H1 (cell line): ENCODE measurements at regions not wholly inside any gene's neighbourhood (a gene's known extent, or its start where the extent isn't known, plus 50 kb on each side); places are given as distances from the start of the nearest gene placed in this dataset.

Experiments
- CTCF ChIA-PET: fragments of 300-600 bp; sonication (Branson Sonifier 250); formaldehyde crosslinking; loops from one replicate; lab custom pipeline; 2021; ENCODE audit not compliant: partially characterized antibody; lab: Charles Lee
- POLR2A ChIA-PET: fragments of 300-600 bp; sonication (Branson Sonifier 250); formaldehyde crosslinking; loops from one replicate; lab custom pipeline; 2021; ENCODE audit warnings: inconsistent platforms; ENCODE audit not compliant: partially characterized antibody; lab: Charles Lee
- DNase-seq, 2 experiments: peaks; one replicate each; pipeline versions ENCODE4 v3.0.0 to v3.0.0-alpha.2; 2010 to 2022; ENCODE audit warnings: low spot score in 2 of 2, low read depth in 1 of 2, mixed read lengths in 1 of 2
- FAIRE-seq: peaks from 2 replicates; lab custom pipeline; 2011; peaks lifted over from hg19 to GRCh38; lab: Jason Lieb, UNC
- H2AFZ ChIP-seq: 2 replicates; pipeline ENCODE4 v1.8.1; 2012; ENCODE audit warnings: low read length, inconsistent platforms
- H2AK5ac ChIP-seq: 2 replicates; pipeline ENCODE4 v1.6.1; 2013; ENCODE audit warnings: low read depth, low read length
- H2BK120ac ChIP-seq: replicated peaks from 2 replicates; pipeline ENCODE3; 2013; ENCODE audit warnings: low read depth, low read length, inconsistent platforms
- H2BK12ac ChIP-seq: 2 replicates; pipeline ENCODE4 v1.6.1; 2013; ENCODE audit warnings: low read depth, low read length
- H2BK15ac ChIP-seq: 2 replicates; pipeline ENCODE4 v1.6.1; 2013; ENCODE audit warnings: low read length
- H2BK20ac ChIP-seq: 2 replicates; pipeline ENCODE4 v1.6.1; 2013; ENCODE audit warnings: low read length
- H2BK5ac ChIP-seq: 2 replicates; pipeline ENCODE4 v1.6.1; 2013; ENCODE audit warnings: low read depth, low read length
- H3K14ac ChIP-seq: 2 replicates; pipeline ENCODE4 v1.6.1; 2013; ENCODE audit warnings: inconsistent platforms; ENCODE audit not compliant: insufficient read length
- H3K18ac ChIP-seq: 2 replicates; pipeline ENCODE4 v1.6.1; 2013; ENCODE audit warnings: low read length; ENCODE audit errors: extremely low read depth
- H3K23ac ChIP-seq: 2 replicates; pipeline ENCODE4 v1.6.1; 2013; ENCODE audit warnings: inconsistent platforms; ENCODE audit not compliant: insufficient read length
- H3K23me2 ChIP-seq: 2 replicates; pipeline ENCODE4 v1.6.1; 2013; ENCODE audit warnings: low read depth, low read length
- H3K27ac ChIP-seq: 2 replicates; pipeline ENCODE4 v1.6.1; 2011; ENCODE audit warnings: low read depth, low read length, inconsistent platforms
- H3K27me3 ChIP-seq, 4 experiments: replicated peaks in 1 of 4; 1 replicate in 1 of 4; 2 replicates in 3 of 4; pipeline versions ENCODE4 v1.6.1 to v1.8.1; 2011 to 2013; ENCODE audit warnings: low read length in 3 of 4, mild to moderate bottlenecking in 3 of 4, inconsistent platforms in 2 of 4, mixed read lengths in 2 of 4, moderate library complexity in 1 of 4; ENCODE audit not compliant: control insufficient read depth in 3 of 4, insufficient read depth in 3 of 4; ENCODE audit errors: extremely low read depth in 1 of 4
- H3K36me3 ChIP-seq, 4 experiments: 2 replicates each; pipeline versions ENCODE4 v1.6.1 to v1.8.1; 2011 to 2013; ENCODE audit warnings: mild to moderate bottlenecking in 4 of 4, low read length in 3 of 4, moderate library complexity in 2 of 4, control low read depth in 1 of 4, inconsistent platforms in 1 of 4; ENCODE audit not compliant: insufficient read depth in 4 of 4, control insufficient read depth in 2 of 4
- H3K4ac ChIP-seq: replicated peaks from 2 replicates; pipeline ENCODE3; 2013; ENCODE audit warnings: low read length, low read depth, mixed read lengths, inconsistent platforms; ENCODE audit not compliant: insufficient read length
- H3K4me1 ChIP-seq, 4 experiments: replicated peaks in 1 of 4; 1 replicate in 1 of 4; 2 replicates in 3 of 4; pipeline versions ENCODE4 v1.6.1 to v1.8.1; 2011 to 2013; ENCODE audit warnings: low read length in 3 of 4, inconsistent platforms in 2 of 4, mixed read lengths in 1 of 4; ENCODE audit not compliant: insufficient read depth in 4 of 4, control insufficient read depth in 3 of 4
- H3K4me2 ChIP-seq, 2 experiments: 2 replicates each; pipeline versions ENCODE4 v1.6.1 to v1.8.1; 2011 to 2013; ENCODE audit warnings: low read depth in 2 of 2, low read length in 2 of 2, control low read depth in 1 of 2, inconsistent platforms in 1 of 2, mild to moderate bottlenecking in 1 of 2; ENCODE audit not compliant: insufficient read depth in 1 of 2
- H3K4me3 ChIP-seq, 4 experiments: fragments of 200-600, 300-600 bp in 1 of 4; sonication (generic), shearing (Covaris generic), sonication (Bioruptor Twin) in 1 of 4; 2 replicates each; pipeline versions ENCODE4 v1.5.1 to v1.8.1; 2011 to 2016; ENCODE audit warnings: low read length in 4 of 4, low read depth in 3 of 4, control low read depth in 2 of 4, inconsistent platforms in 2 of 4, mild to moderate bottlenecking in 2 of 4, mixed read lengths in 1 of 4, moderate library complexity in 1 of 4; ENCODE audit not compliant: insufficient read depth in 2 of 4; ENCODE audit errors: extremely low read depth in 1 of 4
- H3K56ac ChIP-seq: replicated peaks from 2 replicates; pipeline ENCODE3; 2013; ENCODE audit warnings: low read depth, mild to moderate bottlenecking, mixed read lengths, low read length, inconsistent platforms; ENCODE audit not compliant: insufficient read length
- H3K79me1 ChIP-seq: 2 replicates; pipeline ENCODE4 v1.6.1; 2013; ENCODE audit warnings: low read depth, low read length, control low read depth
- H3K79me2 ChIP-seq, 2 experiments: 2 replicates each; pipeline versions ENCODE4 v1.6.1 to v1.8.1; 2012 to 2013; ENCODE audit warnings: low read length in 2 of 2, mild to moderate bottlenecking in 2 of 2, inconsistent platforms in 1 of 2; ENCODE audit not compliant: insufficient read depth in 2 of 2, control insufficient read depth in 1 of 2
- H3K9ac ChIP-seq, 4 experiments: replicated peaks in 1 of 4; 1 replicate in 1 of 4; 2 replicates in 3 of 4; pipeline versions ENCODE4 v1.6.1 to v1.8.1; 2011 to 2013; ENCODE audit warnings: low read depth in 3 of 4, low read length in 3 of 4, control low read depth in 2 of 4, mild to moderate bottlenecking in 2 of 4, moderate library complexity in 2 of 4, inconsistent platforms in 1 of 4; ENCODE audit errors: extremely low read depth in 1 of 4
- H3K9me3 ChIP-seq, 2 experiments: 2 replicates each; pipeline versions ENCODE4 v1.6.1 to v1.8.1; 2012 to 2013; ENCODE audit warnings: mild to moderate bottlenecking in 2 of 2, moderate library complexity in 2 of 2, control low read depth in 1 of 2, inconsistent platforms in 1 of 2, low read depth in 1 of 2, low read length in 1 of 2, mixed read lengths in 1 of 2; ENCODE audit not compliant: insufficient read depth in 2 of 2
- H4K20me1 ChIP-seq, 2 experiments: replicated peaks in 1 of 2; 2 replicates each; pipeline versions ENCODE3 to v1.8.1; 2011 to 2013; ENCODE audit warnings: inconsistent platforms in 2 of 2, low read length in 2 of 2, mild to moderate bottlenecking in 1 of 2; ENCODE audit not compliant: insufficient read depth in 2 of 2, control insufficient read depth in 1 of 2
- H4K5ac ChIP-seq: 2 replicates; pipeline ENCODE4 v1.6.1; 2013; ENCODE audit warnings: low read length, low read depth, mixed read lengths, inconsistent platforms; ENCODE audit not compliant: insufficient read length
- H4K8ac ChIP-seq: 2 replicates; pipeline ENCODE4 v1.8.0; 2013; ENCODE audit warnings: mild to moderate bottlenecking, moderate library complexity, low read length, inconsistent platforms; ENCODE audit not compliant: insufficient read depth; ENCODE audit errors: extremely low read depth
- H4K91ac ChIP-seq: replicated peaks from 2 replicates; pipeline ENCODE3; 2013; ENCODE audit warnings: low read length, mixed read lengths, inconsistent platforms; ENCODE audit not compliant: insufficient read length
- BRCA1 ChIP-seq: IDR thresholded peaks from 2 replicates; pipeline ENCODE4 v1.6.1; 2012; ENCODE audit warnings: low read depth, low read length, improper control_type of control experiment
- CHD1 ChIP-seq: IDR thresholded peaks from 2 replicates; pipeline ENCODE4 v1.6.1; 2012; ENCODE audit warnings: low read depth, low read length, improper control_type of control experiment
- CHD2 ChIP-seq: IDR thresholded peaks from 2 replicates; pipeline ENCODE4 v1.6.1; 2012; ENCODE audit warnings: low read length, improper control_type of control experiment
- E2F6 ChIP-seq: IDR thresholded peaks from 2 replicates; pipeline ENCODE4 v1.6.1; 2012; ENCODE audit warnings: inconsistent platforms
- EZH2 ChIP-seq: fragments of 200-600 bp; sonication (generic); IDR thresholded peaks from 2 replicates; pipeline ENCODE4 v1.7.1; 2012; ENCODE audit warnings: low read depth, mild to moderate bottlenecking, moderate library complexity, low read length, inconsistent platforms; ENCODE audit not compliant: severe bottlenecking
- KDM5A ChIP-seq: fragments of 200-600 bp; IDR thresholded peaks from 2 replicates; pipeline ENCODE4 v1.7.1; 2012; ENCODE audit warnings: mild to moderate bottlenecking, low read length, inconsistent platforms, mixed read lengths
- POLR2AphosphoS5 ChIP-seq: IDR thresholded peaks from 2 replicates; pipeline ENCODE4 v1.6.1; 2011; ENCODE audit warnings: low read depth, low read length
- SAP30 ChIP-seq: fragments of 300-600 bp; sonication (generic); IDR thresholded peaks from 2 replicates; pipeline ENCODE4 v1.7.1; 2012; ENCODE audit warnings: low read length, moderate library complexity, mild to moderate bottlenecking, inconsistent platforms; ENCODE audit not compliant: insufficient read depth, insufficient replicate concordance
- SIRT6 ChIP-seq: IDR thresholded peaks from one replicate; pipeline ENCODE4 v1.7.1; 2012; ENCODE audit warnings: low read length, inconsistent platforms
- SP1 ChIP-seq: IDR thresholded peaks from 2 replicates; pipeline ENCODE4 v1.6.1; 2011; ENCODE audit warnings: low read depth, low read length
- USF2 ChIP-seq: IDR thresholded peaks from 2 replicates; pipeline ENCODE4 v1.6.1; 2011; ENCODE audit warnings: low read length, improper control_type of control experiment
- YY1 ChIP-seq: IDR thresholded peaks from 2 replicates; pipeline ENCODE4 v1.6.1; 2011; ENCODE audit warnings: low read depth, mild to moderate bottlenecking, low read length
- WGBS, 2 experiments: shearing (Covaris generic) in 1 of 2; methylation state at CpG; one replicate each; pipeline versions ENCODE4 v1.1.6 to v1.1.7; 2013 to 2015; ENCODE audit warnings: low lambda C conversion rate in 2 of 2, mixed read lengths in 2 of 2, inconsistent platforms in 1 of 2, low coverage in 1 of 2, missing lambda C conversion rate in 1 of 2; ENCODE audit not compliant: insufficient replicate concordance in 2 of 2, insufficient coverage in 1 of 2, insufficient read length in 1 of 2; ENCODE audit errors: extremely low coverage in 1 of 2, missing lambda C conversion rate in 1 of 2; 5-methylcytosine and 5-hydroxymethylcytosine counted together

- Histone ChIP-seq H4K20me1 (no peaks in the 10 kb centered on the region), H2BK12ac (no peak overlapping the region), H3K27me3 (no peaks in the 10 kb centered on the region), H2BK15ac (no peak overlapping the region), H3K14ac (no peak overlapping the region), H3K9me3 (no peaks in the 10 kb centered on the region), H3K4me3 (no peak overlapping the region), H3K18ac (no peak overlapping the region), H2AK5ac (no peak overlapping the region), H4K8ac (no peak overlapping the region), H3K56ac (no peak overlapping the region), H3K23me2 (peaks cover 5% of the 10 kb centered on the region; the same call in 1 of the 2 replicates), H3K9ac (no peak overlapping the region), H3K4me1 (peaks cover 0 to 16% (median 2%) of the 10 kb centered on the region in 4 experiments; a peak in 4 of 7 replicates), H4K5ac (peak overlapping the region; percentile 55), H3K4me2 (peak overlapping the region in 1 of 2 experiments; percentile 28; a peak in 1 of 4 replicates), H3K79me1 (no peaks in the 10 kb centered on the region; the same call in 1 of the 2 replicates), H2BK20ac (no peak overlapping the region), H2AFZ (0 out of 2 replicates have a peak overlapping the region, but pooled peaks have one; percentile 46), H3K27ac (no peak overlapping the region), H2BK120ac (peak overlapping the region; percentile 1), H4K91ac (peak overlapping the region; percentile 38), H3K36me3 (peaks cover 0 to 18% (median 0%) of the 10 kb centered on the region in 4 experiments; a peak in 2 of 8 replicates), H3K23ac (no peak overlapping the region), H3K4ac (no peak overlapping the region), H2BK5ac (peak overlapping the region; percentile 35; the same call in 1 of the 2 replicates), H3K79me2 (peaks cover 0 to 22% of the 10 kb centered on the region in 2 experiments; a peak in 3 of 4 replicates)
- no peak for DNase-seq
- POLR2A ChIA-PET = no interaction called here
- 97% methylated on average over 5 of the region's 5 CpGs; no CpG with 5 or more reads in 1 of the 2 experiments for WGBS, 2 experiments
- CTCF ChIA-PET = interaction anchor here (1.1 kb wide), 1 partner anchor 11 kb away, joined by 3 read pairs; no protein-coding TSS in a partner anchor
- no peak for FAIRE-seq
- TF ChIP-seq SIRT6 = no peak
- no peak for TF ChIP-seq EZH2
- no peak for TF ChIP-seq CHD2
- no peak for TF ChIP-seq CHD1
- no peak for TF ChIP-seq SAP30
- no peak for TF ChIP-seq E2F6
- no peak for TF ChIP-seq USF2
- no peak for TF ChIP-seq YY1
- no peak for TF ChIP-seq KDM5A
- no peak for TF ChIP-seq POLR2AphosphoS5
- TF ChIP-seq BRCA1 = no peak
- no peak for TF ChIP-seq SP1
Measured at GRCh38 chr9:82880336-82881050, 182.4 kb downstream of the RASEF start.
